ENCODE measurements at regions not wholly inside any gene's neighbourhood (a gene's known extent, or its start where the extent isn't known, plus 50 kb on each side); places are given as distances from the start of the nearest gene placed in this dataset.

GRCh38 chr13:88601949-88602348 lies 930.8 kb downstream of the SLITRK5 start (continued):
- no peak for TF ChIP-seq ZNF462 (CRISPR knock-in tag; IDR thresholded peaks at IDR 0.05)
- TF ChIP-seq CREB1 (CRISPR knock-in tag; IDR thresholded peaks at IDR 0.05; ENCODE audit: low read depth) = no peak
- no peak for TF ChIP-seq EZH2 (IDR thresholded peaks at IDR 0.05; ENCODE audit: low read depth, unreplicated experiment)

- no peaks in the 10 kb centered on the region for H3K4me1 ChIP-seq (ENCODE audit: insufficient read depth)
- Mint-ChIP-seq H3K4me3 (no peak overlapping the region), H3K36me3 (ENCODE audit: low read depth) (no peaks in the 10 kb centered on the region), H3K27me3 (ENCODE audit: insufficient read depth, low read depth, poor library complexity) (no peaks in the 10 kb centered on the region), H3K27ac (peak overlapping the region; percentile 12; the same call in 1 of the 2 replicates), H3K9me3 (peaks cover 2% of the 10 kb centered on the region; the same call in 2 of the 3 replicates), H3K4me1 (no peaks in the 10 kb centered on the region)
- H4K20me1 ChIP-seq (replicated peaks; ENCODE audit: insufficient read depth) = no peaks in the 10 kb centered on the region
- no peak for DNase-seq (ENCODE audit: low spot score)
- TF ChIP-seq ZNF462 (CRISPR knock-in tag; IDR thresholded peaks at IDR 0.05) = no peak
- H3K9me2 ChIP-seq (ENCODE audit: insufficient read depth) = no peaks in the 10 kb centered on the region
- H3K4me3 ChIP-seq = no peak overlapping the region
- no peak overlapping the region for H3K27ac ChIP-seq (ENCODE audit: low read depth)
- no peak for ATAC-seq
- peak overlapping the region; percentile 70; the same call in 1 of the 2 replicates for H2AFZ ChIP-seq
- H3K4me2 ChIP-seq = no peak overlapping the region
- H3K79me2 ChIP-seq (replicated peaks; ENCODE audit: insufficient read depth) = no peaks in the 10 kb centered on the region
- no peaks in the 10 kb centered on the region for H3K27me3 ChIP-seq (ENCODE audit: insufficient read depth)
- no peaks in the 10 kb centered on the region for H3F3A ChIP-seq (replicated peaks; ENCODE audit: low read depth)
- no peaks in the 10 kb centered on the region for H3K36me3 ChIP-seq (ENCODE audit: insufficient read depth)
Observed at GRCh38 chr13:88602786-88603777, 931.9 kb downstream of the SLITRK5 start.

Measured in GM23338 (cell line).